ENCODE measurements at regions not wholly inside any gene's neighbourhood (a gene's known extent, or its start where the extent isn't known, plus 50 kb on each side); places are given as distances from the start of the nearest gene placed in this dataset.

DNA sequence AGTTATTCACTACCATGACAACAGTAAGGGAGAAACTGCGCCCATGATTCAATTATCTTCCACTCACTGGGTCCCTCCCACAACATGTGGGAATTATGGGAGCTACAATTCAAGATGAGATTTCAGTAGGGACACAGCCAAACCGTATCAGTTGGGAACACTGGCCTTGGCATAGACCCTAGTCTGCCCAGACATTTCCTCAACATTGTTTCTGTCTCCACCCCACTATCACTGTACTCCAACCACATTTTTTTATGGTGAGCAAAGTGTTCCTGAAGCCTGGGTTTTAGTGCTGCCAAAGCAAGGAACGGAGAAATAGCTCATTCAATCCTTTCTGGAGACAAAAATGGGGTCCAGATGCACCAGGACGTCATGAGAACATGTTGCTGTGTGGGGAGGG is 122.6 kb upstream of the CCDC179 start:
- H3K9me3 Mint-ChIP-seq = peaks cover 14% of the 10 kb centered on the region
- ChIA-PET CTCF (no interaction called here), POLR2A (no interaction called here)
- H3K27me3 Mint-ChIP-seq = no peaks in the 10 kb centered on the region
- peaks cover 4% of the 10 kb centered on the region for H3K36me3 Mint-ChIP-seq
- H3K4me3 Mint-ChIP-seq = no peak overlapping the region
- no peaks in the 10 kb centered on the region for H3K4me1 Mint-ChIP-seq (ENCODE audit: low read depth)
- H3K27ac Mint-ChIP-seq = no peak overlapping the region
- intact Hi-C loops (cut with micrococcal nuclease) = no loop called here
- DNase-seq = no peak

DNA sequence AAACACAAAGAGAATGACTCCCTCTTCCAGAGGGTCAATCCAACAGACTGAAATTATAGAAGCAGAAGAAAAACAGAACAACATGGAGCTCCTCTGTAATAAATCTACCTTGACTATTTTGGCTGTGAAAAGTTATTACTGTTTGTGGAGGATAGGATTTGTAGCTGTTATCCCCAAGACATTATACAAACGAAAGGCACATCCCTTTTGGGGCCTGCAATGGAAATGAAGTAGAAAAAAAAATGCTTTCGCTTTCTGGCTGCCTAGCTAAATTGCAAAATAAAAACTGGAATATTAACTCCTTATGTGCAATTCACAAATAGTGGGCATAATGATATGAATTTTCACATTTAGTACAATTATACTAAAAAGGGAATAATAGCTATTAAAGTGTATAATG is 123.8 kb upstream of the CCDC179 start:
- Mint-ChIP-seq H3K27ac (no peak overlapping the region), H3K4me3 (no peak overlapping the region), H3K4me1 (ENCODE audit: low read depth) (no peaks in the 10 kb centered on the region), H3K36me3 (peaks cover 4% of the 10 kb centered on the region), H3K9me3 (peaks cover 21% of the 10 kb centered on the region), H3K27me3 (no peaks in the 10 kb centered on the region)
- ChIA-PET POLR2A (no interaction called here), CTCF (no interaction called here)
- no peak for DNase-seq
- intact Hi-C loops (cut with micrococcal nuclease) = no loop called here

DNA sequence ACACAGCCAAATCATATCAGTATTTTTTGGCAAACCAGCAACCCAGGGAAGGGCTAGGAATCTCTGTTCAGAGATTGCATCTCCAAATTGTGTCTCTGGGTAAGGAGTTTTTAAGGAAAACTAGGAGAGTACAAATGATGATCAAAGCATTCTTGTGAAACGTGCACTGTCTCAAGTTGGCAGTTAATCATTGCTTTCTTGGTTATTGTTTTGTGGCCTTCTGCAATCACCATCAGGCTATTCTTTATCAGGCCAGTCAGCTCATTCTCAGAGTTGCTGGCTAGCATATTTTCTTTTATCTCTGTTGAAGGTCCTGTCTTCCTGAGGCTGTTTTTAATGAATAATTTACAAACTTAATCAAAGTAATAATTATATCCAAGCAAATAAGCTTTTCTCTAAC is 129.1 kb upstream of the CCDC179 start:
- intact Hi-C loops (cut with micrococcal nuclease) = no loop called here
- no peak for DNase-seq
- Mint-ChIP-seq H3K4me3 (no peak overlapping the region), H3K4me1 (ENCODE audit: low read depth) (no peaks in the 10 kb centered on the region), H3K27ac (no peak overlapping the region), H3K36me3 (peaks cover 4% of the 10 kb centered on the region), H3K9me3 (peaks cover 45% of the 10 kb centered on the region), H3K27me3 (no peaks in the 10 kb centered on the region)
- ChIA-PET POLR2A (no interaction called here), CTCF (no interaction called here)

DNA sequence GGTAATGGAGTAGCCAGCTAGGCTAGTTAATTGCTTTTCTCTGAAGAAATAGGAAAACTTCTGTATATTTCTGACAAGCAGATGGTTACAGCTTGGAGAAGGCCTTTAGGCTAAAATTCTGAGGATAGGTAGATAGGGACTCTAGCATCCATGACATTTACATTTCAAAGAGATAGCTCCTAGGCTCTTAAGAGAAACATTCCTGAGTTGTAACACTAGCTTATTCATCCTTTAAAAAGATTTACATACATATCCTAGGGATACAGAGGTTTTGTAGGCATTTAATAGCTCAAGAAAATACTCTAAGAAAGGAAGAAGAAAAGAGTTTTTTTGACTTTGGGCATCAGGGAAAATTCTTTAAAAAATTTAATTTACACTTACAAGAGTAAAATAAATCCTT is 130.9 kb upstream of the CCDC179 start:
- POLR2A ChIA-PET = no interaction called here
- intact Hi-C loops (cut with micrococcal nuclease) = no loop called here
- peaks cover 57% of the 10 kb centered on the region for H3K9me3 Mint-ChIP-seq
- no peaks in the 10 kb centered on the region for H3K4me1 Mint-ChIP-seq (ENCODE audit: low read depth)
- no peak overlapping the region for H3K27ac Mint-ChIP-seq
- DNase-seq = no peak
- H3K4me3 Mint-ChIP-seq = no peak overlapping the region
- H3K27me3 Mint-ChIP-seq = no peaks in the 10 kb centered on the region
- CTCF ChIA-PET = no interaction called here
- peaks cover 4% of the 10 kb centered on the region for H3K36me3 Mint-ChIP-seq

DNA sequence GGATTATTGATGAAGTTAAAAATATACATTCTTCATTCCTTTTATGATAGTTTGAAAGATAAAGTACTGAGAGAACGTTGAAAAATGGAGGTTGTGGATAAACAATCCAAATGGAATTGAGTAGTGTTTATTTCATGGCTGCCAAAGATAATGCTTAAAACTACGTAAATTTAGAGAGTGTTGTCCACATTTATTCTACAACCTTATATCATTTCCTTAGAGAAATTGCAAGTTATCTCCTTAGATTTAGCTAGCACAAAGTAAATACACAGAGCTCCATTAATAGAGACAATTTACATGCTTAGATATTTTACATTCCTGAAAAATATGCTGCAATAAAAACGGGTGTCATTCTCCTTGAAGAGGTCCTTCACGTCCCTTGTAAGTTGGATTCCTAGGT is 146.5 kb upstream of the CCDC179 start:
- intact Hi-C loops (cut with micrococcal nuclease) = no loop called here
- ChIA-PET CTCF (no interaction called here), POLR2A (no interaction called here)
- H3K4me1 Mint-ChIP-seq (ENCODE audit: low read depth) = no peaks in the 10 kb centered on the region
- no peak overlapping the region for H3K27ac Mint-ChIP-seq
- H3K4me3 Mint-ChIP-seq = no peak overlapping the region
- no peak for DNase-seq
- no peaks in the 10 kb centered on the region for H3K27me3 Mint-ChIP-seq
- H3K9me3 Mint-ChIP-seq = peaks cover 31% of the 10 kb centered on the region
- peaks cover 8% of the 10 kb centered on the region for H3K36me3 Mint-ChIP-seq

DNA sequence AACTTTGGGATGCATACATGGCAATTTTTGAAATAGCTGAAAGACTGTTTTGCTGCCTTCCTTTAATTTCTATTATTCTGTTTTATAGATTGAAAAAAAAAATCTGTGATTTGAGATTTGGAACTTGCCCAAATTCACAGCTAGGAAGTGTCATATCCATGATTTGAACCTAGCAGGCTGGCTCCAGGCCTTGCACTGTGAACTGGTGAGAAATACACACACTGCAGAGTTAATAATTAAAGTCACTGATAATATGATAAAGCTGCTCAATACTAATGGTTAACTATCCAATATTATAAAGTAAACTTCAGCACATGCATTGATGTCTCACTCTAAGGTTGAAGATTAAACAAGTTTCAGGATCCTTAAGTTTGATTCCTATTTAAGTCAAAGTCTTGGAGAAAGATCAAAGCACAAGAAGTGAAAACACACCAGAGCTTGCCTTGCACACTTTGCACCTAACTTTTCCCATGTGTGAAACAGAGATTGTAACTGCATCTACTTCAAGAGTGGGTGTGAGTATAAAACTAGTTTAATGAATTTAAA is 150.6 kb upstream of the CCDC179 start:
- Mint-ChIP-seq H3K9me3 (peaks cover 21% of the 10 kb centered on the region), H3K4me3 (no peak overlapping the region), H3K4me1 (ENCODE audit: low read depth) (no peaks in the 10 kb centered on the region), H3K27ac (no peak overlapping the region), H3K27me3 (no peaks in the 10 kb centered on the region), H3K36me3 (peaks cover 2% of the 10 kb centered on the region)
- ChIA-PET CTCF (no interaction called here), POLR2A (no interaction called here)
- DNase-seq = no peak
- intact Hi-C loops (cut with micrococcal nuclease) = no loop called here

DNA sequence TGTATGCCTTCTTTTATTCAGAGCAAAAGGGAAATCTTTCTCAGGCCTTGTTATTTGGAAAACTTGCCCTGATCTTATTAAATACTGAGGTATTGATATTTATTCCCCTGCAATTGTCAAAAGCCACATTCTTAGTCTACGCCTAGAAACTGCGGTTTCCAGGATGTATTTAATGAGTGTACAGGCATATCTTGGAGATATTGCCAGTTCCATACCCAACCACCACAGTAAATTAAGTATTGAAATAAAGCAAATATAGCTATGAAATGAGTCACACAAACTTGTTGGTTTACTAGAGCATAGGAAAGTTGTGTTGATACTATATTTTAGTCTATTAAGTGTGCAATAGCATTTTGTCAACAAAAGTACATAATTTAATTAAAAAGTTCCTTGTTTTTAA is 152.7 kb upstream of the CCDC179 start:
- Mint-ChIP-seq H3K36me3 (peaks cover under 1% of the 10 kb centered on the region), H3K27me3 (no peaks in the 10 kb centered on the region), H3K4me1 (ENCODE audit: low read depth) (no peaks in the 10 kb centered on the region), H3K9me3 (peaks cover 17% of the 10 kb centered on the region), H3K4me3 (no peak overlapping the region), H3K27ac (no peak overlapping the region)
- no peak for DNase-seq
- intact Hi-C loops (cut with micrococcal nuclease) = no loop called here
- POLR2A ChIA-PET = no interaction called here
- CTCF ChIA-PET = no interaction called here

DNA sequence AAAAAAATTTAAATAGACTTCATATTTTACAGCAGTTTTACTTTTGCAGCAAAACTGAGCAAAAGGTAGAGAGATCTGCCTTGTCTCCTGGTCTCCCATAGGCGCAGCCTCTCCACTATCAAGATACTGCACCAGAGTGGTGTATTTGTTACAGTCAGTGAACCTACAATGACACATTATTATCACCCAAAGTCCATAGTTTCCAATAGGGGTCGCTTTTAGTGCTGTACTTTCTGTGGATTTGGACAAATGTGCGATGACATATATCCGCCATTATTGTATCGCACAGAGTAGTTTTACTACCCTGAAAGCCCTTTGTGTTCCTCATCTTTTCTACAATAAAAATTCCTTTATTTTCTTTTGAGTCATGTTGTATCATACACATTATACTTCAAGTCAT is 153.2 kb upstream of the CCDC179 start:
- no peak for DNase-seq
- intact Hi-C loops (cut with micrococcal nuclease) = no loop called here
- Mint-ChIP-seq H3K4me1 (ENCODE audit: low read depth) (no peaks in the 10 kb centered on the region), H3K4me3 (no peak overlapping the region), H3K9me3 (peaks cover 15% of the 10 kb centered on the region), H3K27ac (no peak overlapping the region), H3K36me3 (no peaks in the 10 kb centered on the region), H3K27me3 (no peaks in the 10 kb centered on the region)
- POLR2A ChIA-PET = no interaction called here
- CTCF ChIA-PET = no interaction called here

DNA sequence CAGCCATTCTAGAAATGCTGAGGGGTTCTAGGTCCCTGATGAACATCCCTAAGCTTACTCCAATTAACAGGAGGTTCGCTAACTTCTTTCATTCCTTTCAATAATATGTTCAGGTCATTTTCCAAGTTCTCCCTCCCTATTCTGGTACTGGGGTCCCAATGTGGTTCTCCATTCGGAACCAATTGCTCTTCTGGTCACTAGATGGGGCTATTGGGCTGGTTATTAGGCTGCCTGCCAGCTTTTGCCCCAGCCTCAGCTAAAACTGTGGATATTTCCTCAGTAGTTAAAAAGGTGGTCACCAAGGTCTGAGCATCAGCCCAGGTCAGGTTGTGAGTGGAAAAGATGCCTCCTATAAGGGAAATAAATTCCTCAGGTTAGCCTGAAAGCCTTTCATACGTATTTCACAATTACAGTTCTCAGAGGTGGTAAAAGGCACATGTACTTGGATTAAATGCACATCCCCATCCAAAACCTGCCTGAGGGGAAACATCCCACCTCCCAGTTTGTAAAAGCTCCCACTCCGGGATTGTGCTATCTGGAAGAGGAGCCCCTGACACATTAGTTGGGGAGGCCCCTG is 161.1 kb upstream of the CCDC179 start:
- Mint-ChIP-seq H3K4me3 (no peak overlapping the region), H3K27me3 (no peaks in the 10 kb centered on the region), H3K4me1 (ENCODE audit: low read depth) (no peaks in the 10 kb centered on the region), H3K9me3 (peaks cover 4% of the 10 kb centered on the region), H3K27ac (no peak overlapping the region), H3K36me3 (no peaks in the 10 kb centered on the region)
- ChIA-PET CTCF (no interaction called here), POLR2A (no interaction called here)
- no peak for DNase-seq
- intact Hi-C loops (cut with micrococcal nuclease) = no loop called here

DNA sequence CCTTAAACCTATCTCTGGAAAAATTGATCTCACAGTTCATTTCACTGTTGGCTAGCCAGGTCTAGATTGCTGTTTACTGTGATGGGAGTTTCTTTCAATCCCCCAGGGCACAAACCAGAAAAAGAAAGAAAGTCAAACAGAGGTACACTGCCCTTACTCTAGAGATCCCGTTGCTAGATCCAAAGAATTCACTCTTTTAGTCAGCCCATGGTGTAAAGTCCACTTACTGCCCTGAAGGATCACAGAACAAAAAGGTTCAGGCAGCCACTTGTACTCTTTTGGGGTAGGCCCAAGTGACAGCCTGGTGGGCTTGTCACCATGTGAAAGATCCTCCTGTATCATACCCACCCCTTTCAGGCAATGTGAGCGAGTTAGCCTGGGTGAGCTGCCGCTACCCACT is 162.6 kb upstream of the CCDC179 start:
- Mint-ChIP-seq H3K4me3 (no peak overlapping the region), H3K36me3 (no peaks in the 10 kb centered on the region), H3K4me1 (ENCODE audit: low read depth) (no peaks in the 10 kb centered on the region), H3K27me3 (no peaks in the 10 kb centered on the region), H3K9me3 (peaks cover 2% of the 10 kb centered on the region), H3K27ac (no peak overlapping the region)
- CTCF ChIA-PET = no interaction called here
- POLR2A ChIA-PET = no interaction called here
- DNase-seq = no peak
- intact Hi-C loops (cut with micrococcal nuclease) = no loop called here

DNA sequence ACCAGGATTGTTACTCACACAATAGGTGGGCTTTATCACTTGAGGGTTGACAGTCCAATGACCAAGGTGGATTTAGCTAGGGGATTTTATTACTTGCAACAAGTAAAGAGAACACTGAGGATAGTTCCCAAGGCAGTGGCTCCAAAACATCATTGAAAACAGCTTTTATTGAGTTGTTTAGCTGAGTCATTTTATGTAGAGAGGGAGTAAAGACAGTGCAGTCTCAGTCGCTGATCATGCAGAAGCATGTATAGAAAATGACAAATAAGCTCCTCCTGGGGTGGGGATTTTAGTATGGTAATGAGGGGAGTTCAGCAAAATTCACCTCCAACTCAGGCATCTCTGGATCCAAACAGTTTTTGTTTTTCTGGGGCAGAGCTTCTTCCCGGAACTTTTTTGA is 163.0 kb upstream of the CCDC179 start:
- no peak overlapping the region for H3K4me3 Mint-ChIP-seq
- H3K27ac Mint-ChIP-seq = no peak overlapping the region
- intact Hi-C loops (cut with micrococcal nuclease) = no loop called here
- no peak for DNase-seq
- H3K4me1 Mint-ChIP-seq (ENCODE audit: low read depth) = no peaks in the 10 kb centered on the region
- ChIA-PET POLR2A (no interaction called here), CTCF (no interaction called here)
- H3K36me3 Mint-ChIP-seq = no peaks in the 10 kb centered on the region
- no peaks in the 10 kb centered on the region for H3K9me3 Mint-ChIP-seq
- H3K27me3 Mint-ChIP-seq = no peaks in the 10 kb centered on the region

DNA sequence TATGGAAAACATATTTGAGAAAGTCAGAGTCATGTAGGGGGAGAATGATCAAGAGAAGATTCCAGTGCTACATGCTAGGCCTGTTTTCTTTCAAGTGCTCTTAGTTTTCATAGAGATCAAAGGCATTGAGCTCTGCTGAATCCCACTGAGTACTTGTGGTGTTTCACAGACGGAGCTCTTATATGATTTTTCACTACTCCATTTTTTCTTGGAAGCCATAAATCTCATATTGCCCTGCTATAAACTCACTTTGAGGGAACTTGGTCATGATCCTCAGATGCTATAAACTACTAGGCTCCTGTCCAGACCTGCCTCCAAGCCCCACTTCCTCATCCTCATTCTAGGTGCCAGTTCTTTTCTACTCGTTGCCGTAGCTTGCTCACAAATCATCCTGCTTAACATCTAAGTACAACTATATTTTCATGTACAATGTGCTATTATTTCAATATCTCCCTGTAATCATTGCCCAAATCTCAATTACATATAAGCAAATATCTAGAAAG is 180.8 kb upstream of the CCDC179 start:
- intact Hi-C loops (cut with micrococcal nuclease) = no loop called here
- H3K9me3 Mint-ChIP-seq = peaks cover 30% of the 10 kb centered on the region
- H3K36me3 Mint-ChIP-seq = no peaks in the 10 kb centered on the region
- H3K27ac Mint-ChIP-seq = no peak overlapping the region
- POLR2A ChIA-PET = no interaction called here
- no peaks in the 10 kb centered on the region for H3K27me3 Mint-ChIP-seq
- CTCF ChIA-PET = no interaction called here
- no peak overlapping the region for H3K4me3 Mint-ChIP-seq
- no peaks in the 10 kb centered on the region for H3K4me1 Mint-ChIP-seq (ENCODE audit: low read depth)
- no peak for DNase-seq

DNA sequence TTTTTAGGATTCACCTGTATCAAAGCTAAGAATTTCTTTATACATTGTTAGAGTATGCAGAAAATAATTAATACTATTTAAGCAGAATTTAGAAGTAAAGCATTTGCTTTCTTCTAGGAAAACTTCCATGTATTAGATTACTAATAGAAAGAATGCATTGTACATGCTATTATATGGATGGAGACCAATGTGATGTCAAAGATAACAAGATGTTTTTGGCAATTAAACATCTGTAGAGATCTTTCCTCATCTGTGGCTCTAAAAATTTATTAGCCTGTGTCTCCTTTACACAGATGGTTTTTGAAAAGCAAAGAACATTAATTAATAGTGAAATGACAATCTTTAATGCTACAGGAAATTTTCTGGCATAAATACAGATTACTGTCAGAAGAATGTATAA is 198.4 kb upstream of the CCDC179 start:
- intact Hi-C loops (cut with micrococcal nuclease) = no loop called here
- Mint-ChIP-seq H3K36me3 (no peaks in the 10 kb centered on the region), H3K4me1 (ENCODE audit: low read depth) (no peaks in the 10 kb centered on the region), H3K9me3 (peaks cover 6% of the 10 kb centered on the region), H3K4me3 (no peak overlapping the region), H3K27me3 (no peaks in the 10 kb centered on the region), H3K27ac (no peak overlapping the region)
- CTCF ChIA-PET = no interaction called here
- no peak for DNase-seq
- POLR2A ChIA-PET = no interaction called here

DNA sequence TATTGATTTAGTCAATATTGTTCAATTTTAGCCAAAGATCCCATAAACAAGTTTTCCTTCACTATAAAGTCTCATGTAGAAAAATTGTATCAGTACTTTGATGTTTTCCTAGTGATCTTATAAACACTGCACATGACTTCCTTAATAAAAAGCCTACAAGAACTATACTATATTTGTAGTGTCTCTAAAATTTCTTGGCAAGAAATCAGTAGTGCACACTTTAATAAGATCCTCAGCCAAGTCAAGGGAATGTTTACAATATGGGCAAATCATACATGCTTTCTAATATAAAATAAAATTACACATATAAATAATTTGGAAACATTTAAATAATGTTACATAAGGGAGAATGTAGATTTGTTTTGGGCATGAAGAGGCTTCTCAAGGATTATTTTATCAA is 203.0 kb upstream of the CCDC179 start:
- CTCF ChIA-PET = no interaction called here
- intact Hi-C loops (cut with micrococcal nuclease) = no loop called here
- Mint-ChIP-seq H3K36me3 (no peaks in the 10 kb centered on the region), H3K4me1 (ENCODE audit: low read depth) (no peaks in the 10 kb centered on the region), H3K27ac (no peak overlapping the region), H3K9me3 (peaks cover 17% of the 10 kb centered on the region), H3K27me3 (no peaks in the 10 kb centered on the region), H3K4me3 (no peak overlapping the region)
- no peak for DNase-seq
- POLR2A ChIA-PET = no interaction called here
